H9 (cell line): ENCODE measurements at regions not wholly inside any gene's neighbourhood (a gene's known extent, or its start where the extent isn't known, plus 50 kb on each side); places are given as distances from the start of the nearest gene placed in this dataset.

Experiments
- DNase-seq: peaks from one replicate; pipeline ENCODE4 v3.0.0-alpha.2; 2017
- H2AFZ ChIP-seq: one replicate; pipeline ENCODE4 v1.6.1; 2013; ENCODE audit warnings: mild to moderate bottlenecking, low read length, control low read depth, moderate library complexity
- H2AK5ac ChIP-seq: 2 replicates; pipeline ENCODE4 v1.6.1; 2013; ENCODE audit warnings: low read length, control low read depth, mixed read lengths; ENCODE audit not compliant: insufficient read length
- H2BK120ac ChIP-seq: one replicate; pipeline ENCODE4 v1.6.1; 2013; ENCODE audit warnings: low read depth, mild to moderate bottlenecking, low read length, control low read depth, inconsistent platforms; ENCODE audit not compliant: poor library complexity, severe bottlenecking
- H2BK12ac ChIP-seq: 2 replicates; pipeline ENCODE4 v1.6.1; 2013; ENCODE audit warnings: low read length, control low read depth, mixed read lengths, low read depth; ENCODE audit not compliant: insufficient read length
- H2BK15ac ChIP-seq: 2 replicates; pipeline ENCODE4 v1.6.1; 2013; ENCODE audit warnings: low read depth, low read length, control low read depth
- H2BK20ac ChIP-seq: one replicate; pipeline ENCODE4 v1.6.1; 2013; ENCODE audit warnings: low read depth, mild to moderate bottlenecking, low read length, control low read depth, inconsistent platforms; ENCODE audit not compliant: poor library complexity, severe bottlenecking
- H2BK5ac ChIP-seq: 2 replicates; pipeline ENCODE4 v1.6.1; 2013; ENCODE audit warnings: low read length, control low read depth, mixed read lengths; ENCODE audit not compliant: insufficient read length
- H3K14ac ChIP-seq: 2 replicates; pipeline ENCODE4 v1.6.1; 2013; ENCODE audit warnings: low read length, control low read depth; ENCODE audit not compliant: insufficient read depth
- H3K18ac ChIP-seq: 2 replicates; pipeline ENCODE4 v1.6.1; 2013; ENCODE audit warnings: low read depth, mild to moderate bottlenecking, mixed read lengths, low read length, control low read depth; ENCODE audit not compliant: insufficient read length
- H3K23ac ChIP-seq: 2 replicates; pipeline ENCODE4 v1.6.1; 2013; ENCODE audit warnings: low read length, control low read depth, mixed read lengths, low read depth; ENCODE audit not compliant: insufficient read length
- H3K23me2 ChIP-seq: 2 replicates; pipeline ENCODE4 v1.6.1; 2013; ENCODE audit warnings: low read depth, mild to moderate bottlenecking, mixed read lengths, low read length, control low read depth; ENCODE audit not compliant: insufficient read length, poor library complexity, severe bottlenecking
- H3K27ac ChIP-seq: 2 replicates; pipeline ENCODE4 v1.5.1; 2013; ENCODE audit warnings: low read length, control low read depth, mixed read lengths, low read depth; ENCODE audit not compliant: insufficient read length
- H3K27me3 ChIP-seq: 2 replicates; pipeline ENCODE4 v1.6.1; 2013; ENCODE audit warnings: low read length, control low read depth, inconsistent platforms; ENCODE audit not compliant: insufficient read depth
- H3K4ac ChIP-seq: 2 replicates; pipeline ENCODE4 v1.6.1; 2013; ENCODE audit warnings: low read depth, mild to moderate bottlenecking, control low read depth, inconsistent platforms, low read length, moderate library complexity
- H3K4me1 ChIP-seq: 2 replicates; pipeline ENCODE4 v1.6.1; 2013; ENCODE audit warnings: low read length, control low read depth, inconsistent platforms; ENCODE audit not compliant: insufficient read depth
- H3K4me2 ChIP-seq: 2 replicates; pipeline ENCODE4 v1.6.1; 2013; ENCODE audit warnings: low read length, control low read depth, mixed read lengths; ENCODE audit not compliant: insufficient read length, insufficient read depth
- H3K56ac ChIP-seq: 2 replicates; pipeline ENCODE4 v1.6.1; 2013; ENCODE audit warnings: low read depth, mild to moderate bottlenecking, mixed read lengths, low read length, control low read depth; ENCODE audit not compliant: insufficient read length
- H3K79me1 ChIP-seq: 2 replicates; pipeline ENCODE4 v1.6.1; 2013; ENCODE audit warnings: low read depth, mild to moderate bottlenecking, moderate library complexity, low read length, control low read depth, inconsistent platforms; ENCODE audit not compliant: insufficient read depth, poor library complexity, severe bottlenecking
- H3K79me2 ChIP-seq: 2 replicates; pipeline ENCODE4 v1.6.1; 2013; ENCODE audit warnings: low read length, control low read depth, inconsistent platforms; ENCODE audit not compliant: insufficient read depth
- H3K9ac ChIP-seq: 2 replicates; pipeline ENCODE4 v1.6.1; 2013; ENCODE audit warnings: low read length, control low read depth, mixed read lengths; ENCODE audit not compliant: insufficient read length; ENCODE audit errors: extremely low read depth
- H3K9me3 ChIP-seq: one replicate; pipeline ENCODE4 v1.6.1; 2013; ENCODE audit warnings: low read depth, low read length, inconsistent platforms; ENCODE audit not compliant: control insufficient read depth
- H3T11ph ChIP-seq: one replicate; pipeline ENCODE4 v1.6.1; 2013; ENCODE audit warnings: mild to moderate bottlenecking, low read length, control low read depth, inconsistent platforms
- H4K20me1 ChIP-seq: one replicate; pipeline ENCODE4 v1.6.1; 2013; ENCODE audit not compliant: control insufficient read depth, insufficient read length, insufficient read depth
- H4K5ac ChIP-seq: 2 replicates; pipeline ENCODE4 v1.6.1; 2013; ENCODE audit warnings: low read depth, mild to moderate bottlenecking, mixed read lengths, low read length, control low read depth; ENCODE audit not compliant: insufficient read length
- H4K8ac ChIP-seq: replicated peaks from 2 replicates; pipeline ENCODE4 v1.6.1; 2013; ENCODE audit warnings: low read length, control low read depth, mixed read lengths, low read depth; ENCODE audit not compliant: insufficient read length
- H4K91ac ChIP-seq: 2 replicates; pipeline ENCODE4 v1.6.1; 2013; ENCODE audit warnings: low read depth, mild to moderate bottlenecking, moderate library complexity, mixed read lengths, low read length, control low read depth; ENCODE audit not compliant: insufficient read length
- H3K27ac Mint-ChIP-seq, 3 experiments: 2 replicates in 2 of 3; 3 replicates in 1 of 3; pipeline ENCODE4 v1.8.0; 2020 to 2021; ENCODE audit warnings: mixed read lengths in 3 of 3, mild to moderate bottlenecking in 1 of 3, moderate library complexity in 1 of 3
- H3K27me3 Mint-ChIP-seq: 2 replicates; pipeline ENCODE4 v1.8.0; 2021; ENCODE audit warnings: low read depth, mild to moderate bottlenecking, moderate library complexity, mixed read lengths
- H3K36me3 Mint-ChIP-seq, 3 experiments: 2 replicates in 2 of 3; 3 replicates in 1 of 3; pipeline ENCODE4 v1.8.0; 2020 to 2021; ENCODE audit warnings: low read depth in 3 of 3, mixed read lengths in 3 of 3; ENCODE audit not compliant: insufficient read depth in 1 of 3
- H3K4me1 Mint-ChIP-seq, 2 experiments: 2 replicates each; pipeline ENCODE4 v1.8.0; 2020; ENCODE audit warnings: mixed read lengths in 2 of 2
- H3K4me3 Mint-ChIP-seq, 2 experiments: 2 replicates in 1 of 2; 3 replicates in 1 of 2; pipeline ENCODE4 v1.8.0; 2020 to 2021; ENCODE audit warnings: mild to moderate bottlenecking in 2 of 2, mixed read lengths in 2 of 2, moderate library complexity in 1 of 2
- H3K9me3 Mint-ChIP-seq, 2 experiments: 2 replicates in 1 of 2; 3 replicates in 1 of 2; pipeline ENCODE4 v1.8.0; 2020; ENCODE audit warnings: mild to moderate bottlenecking in 2 of 2, mixed read lengths in 2 of 2, moderate library complexity in 1 of 2
- WGBS: extraction: QIAGEN DNeasy Blood & Tissue Kit; methylation state at CpG from one replicate; pipeline ENCODE4 v1.1.7; 2013; ENCODE audit warnings: missing lambda C conversion rate, low lambda C conversion rate, mixed read lengths; ENCODE audit not compliant: insufficient read length; ENCODE audit errors: extremely low coverage; 5-methylcytosine and 5-hydroxymethylcytosine counted together
- TF ChIP-seq, protein P1 (sequence below): fragments of 200-600 bp; sonication (generic); conservative IDR thresholded peaks from 3 replicates; pipeline ENCODE4 v1.8.0; 2021; ENCODE audit warnings: antibody characterized with exemption, mild to moderate bottlenecking

DNA sequence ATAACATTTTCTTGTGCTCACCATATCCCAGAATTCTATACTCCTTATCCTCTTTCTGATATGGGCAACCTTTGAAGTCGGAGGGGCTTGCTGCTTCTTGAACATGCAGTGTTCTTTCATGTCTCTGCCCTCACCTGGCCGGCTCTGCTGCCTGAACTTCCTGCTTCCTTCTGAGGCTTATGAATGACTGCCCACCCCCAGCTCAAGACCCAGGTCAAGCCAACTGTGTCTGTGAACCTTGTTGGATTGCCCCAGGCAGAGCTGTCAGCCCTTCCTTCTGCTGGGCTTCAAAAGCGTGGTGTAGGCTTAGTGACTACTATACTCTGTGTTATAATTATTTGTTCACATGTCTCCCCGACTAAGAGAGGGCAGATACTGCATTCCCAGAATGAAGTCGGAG, 506.5 kb downstream of the HS3ST4 start:
- no peak overlapping the region for H3K56ac ChIP-seq
- Mint-ChIP-seq H3K9me3 (no peaks in the 10 kb centered on the region), H3K27me3 (peaks cover 5% of the 10 kb centered on the region), H3K4me3 (no peak overlapping the region), H3K27ac (no peak overlapping the region), H3K4me1 (peaks cover 14 to 21% of the 10 kb centered on the region in 2 experiments), H3K36me3 (no peaks in the 10 kb centered on the region)
- no peak overlapping the region for H3K18ac ChIP-seq
- no peaks in the 10 kb centered on the region for H3K79me1 ChIP-seq
- H3K4me2 ChIP-seq = no peak overlapping the region
- peaks cover 3% of the 10 kb centered on the region for H3K4me1 ChIP-seq
- H3K23ac ChIP-seq = no peak overlapping the region
- H2AFZ ChIP-seq = no peak overlapping the region
- H3K23me2 ChIP-seq = no peaks in the 10 kb centered on the region
- H3K79me2 ChIP-seq = no peaks in the 10 kb centered on the region
- H4K91ac ChIP-seq = no peak overlapping the region
- no peaks in the 10 kb centered on the region for H3K27me3 ChIP-seq
- H3K4ac ChIP-seq = no peak overlapping the region
- no peak overlapping the region for H2BK15ac ChIP-seq
- no peak overlapping the region for H3K14ac ChIP-seq
- TF ChIP-seq, protein P1, sequence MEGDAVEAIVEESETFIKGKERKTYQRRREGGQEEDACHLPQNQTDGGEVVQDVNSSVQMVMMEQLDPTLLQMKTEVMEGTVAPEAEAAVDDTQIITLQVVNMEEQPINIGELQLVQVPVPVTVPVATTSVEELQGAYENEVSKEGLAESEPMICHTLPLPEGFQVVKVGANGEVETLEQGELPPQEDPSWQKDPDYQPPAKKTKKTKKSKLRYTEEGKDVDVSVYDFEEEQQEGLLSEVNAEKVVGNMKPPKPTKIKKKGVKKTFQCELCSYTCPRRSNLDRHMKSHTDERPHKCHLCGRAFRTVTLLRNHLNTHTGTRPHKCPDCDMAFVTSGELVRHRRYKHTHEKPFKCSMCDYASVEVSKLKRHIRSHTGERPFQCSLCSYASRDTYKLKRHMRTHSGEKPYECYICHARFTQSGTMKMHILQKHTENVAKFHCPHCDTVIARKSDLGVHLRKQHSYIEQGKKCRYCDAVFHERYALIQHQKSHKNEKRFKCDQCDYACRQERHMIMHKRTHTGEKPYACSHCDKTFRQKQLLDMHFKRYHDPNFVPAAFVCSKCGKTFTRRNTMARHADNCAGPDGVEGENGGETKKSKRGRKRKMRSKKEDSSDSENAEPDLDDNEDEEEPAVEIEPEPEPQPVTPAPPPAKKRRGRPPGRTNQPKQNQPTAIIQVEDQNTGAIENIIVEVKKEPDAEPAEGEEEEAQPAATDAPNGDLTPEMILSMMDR = no peak
- no peak overlapping the region for H2BK20ac ChIP-seq
- H4K20me1 ChIP-seq = no peaks in the 10 kb centered on the region
- no peak overlapping the region for H3T11ph ChIP-seq
- H2AK5ac ChIP-seq = no peak overlapping the region
- no peak overlapping the region for H3K9ac ChIP-seq
- H4K8ac ChIP-seq = no peak overlapping the region
- H3K27ac ChIP-seq = no peak overlapping the region
- no peak overlapping the region for H2BK5ac ChIP-seq
- H2BK120ac ChIP-seq = no peak overlapping the region
- no peaks in the 10 kb centered on the region for H3K9me3 ChIP-seq
- H4K5ac ChIP-seq = no peak overlapping the region
- no CpG with 5 or more reads among the region's 5 CpGs for WGBS
- H2BK12ac ChIP-seq = no peak overlapping the region
- DNase-seq = no peak
